MCF 10A (cell line): ENCODE measurements at regions not wholly inside any gene's neighbourhood (a gene's known extent, or its start where the extent isn't known, plus 50 kb on each side); places are given as distances from the start of the nearest gene placed in this dataset.

Experiments used
- BruUV-seq: library from RNA; stranded (reverse); fragments of 400-500 nt; replicated peaks from 2 replicates; lab custom pipeline; 2021; lab: Mats Ljungman, UMichigan
- CTCF ChIA-PET: fragments of 300-600 bp; sonication (Branson Sonifier 250); formaldehyde crosslinking; extraction: SDS; loops from one replicate; lab custom pipeline; 2021; ENCODE audit warnings: antibody characterized with exemption, inconsistent platforms; lab: Yijun Ruan, JAX
- POLR2A ChIA-PET: fragments of 300-600, 350-650 bp; sonication (Branson Sonifier 250); formaldehyde crosslinking; extraction: SDS; loops from one replicate; lab custom pipeline; 2020; ENCODE audit warnings: antibody characterized with exemption, inconsistent platforms; lab: Yijun Ruan, JAX
- DNase-seq: peaks from one replicate; pipeline ENCODE4 v3.0.0-alpha.2; 2018; ENCODE audit not compliant: unreplicated experiment
- H3K27ac Mint-ChIP-seq: one replicate; pipeline ENCODE4 v1.8.0; 2022; ENCODE audit warnings: mild to moderate bottlenecking, low read depth, mixed read lengths; ENCODE audit not compliant: unreplicated experiment
- H3K27me3 Mint-ChIP-seq: one replicate; pipeline ENCODE4 v1.8.0; 2022; ENCODE audit warnings: mixed read lengths; ENCODE audit not compliant: insufficient read depth, unreplicated experiment
- H3K36me3 Mint-ChIP-seq: one replicate; pipeline ENCODE4 v1.8.0; 2022; ENCODE audit warnings: mild to moderate bottlenecking, moderate library complexity, mixed read lengths; ENCODE audit not compliant: insufficient read depth, unreplicated experiment
- H3K4me1 Mint-ChIP-seq: one replicate; pipeline ENCODE4 v1.8.0; 2022; ENCODE audit warnings: mixed read lengths; ENCODE audit not compliant: insufficient read depth, unreplicated experiment
- H3K4me3 Mint-ChIP-seq: one replicate; pipeline ENCODE4 v1.8.0; 2022; ENCODE audit warnings: mild to moderate bottlenecking, moderate library complexity, mixed read lengths; ENCODE audit not compliant: unreplicated experiment
- H3K9me3 Mint-ChIP-seq: one replicate; pipeline ENCODE4 v1.8.0; 2022; ENCODE audit warnings: mixed read lengths; ENCODE audit not compliant: unreplicated experiment
- intact Hi-C: fragments of 100-400 bp; cut with micrococcal nuclease; formaldehyde crosslinking; loops from 2 replicates; pipeline ENCODE4 v1.14.1; 2022
- TF ChIP-seq, protein P1 (sequence below): fragments of 200-600 bp; IDR thresholded peaks from one replicate; pipeline ENCODE4 v1.8.0; 2022; ENCODE audit warnings: antibody characterized with exemption, mild to moderate bottlenecking; ENCODE audit not compliant: unreplicated experiment

DNA sequence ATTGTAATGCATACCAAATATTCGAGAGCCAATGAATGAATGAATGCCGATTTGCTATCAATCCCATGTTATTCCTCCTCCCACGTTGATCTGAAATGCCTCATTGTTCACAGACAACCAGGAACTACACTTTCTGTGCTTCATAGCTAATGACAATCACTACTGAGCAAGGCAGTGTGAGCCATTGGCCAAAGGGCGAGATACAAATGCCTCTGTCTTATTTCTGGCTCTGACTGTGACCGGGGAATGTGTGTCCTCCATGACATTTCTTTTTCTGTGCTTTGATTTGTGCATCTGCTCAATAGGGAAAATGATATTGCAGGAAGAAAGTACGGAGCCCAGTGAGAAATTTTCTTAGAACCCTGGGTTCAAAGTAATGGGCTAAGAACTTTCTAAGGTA is 217.1 kb downstream of the CXCL12 start:
- Mint-ChIP-seq H3K27ac (no peak overlapping the region), H3K4me3 (no peak overlapping the region), H3K36me3 (no peaks in the 10 kb centered on the region), H3K27me3 (peaks cover 93% of the 10 kb centered on the region), H3K4me1 (peaks cover 5% of the 10 kb centered on the region), H3K9me3 (no peaks in the 10 kb centered on the region)
- TF ChIP-seq, protein P1, sequence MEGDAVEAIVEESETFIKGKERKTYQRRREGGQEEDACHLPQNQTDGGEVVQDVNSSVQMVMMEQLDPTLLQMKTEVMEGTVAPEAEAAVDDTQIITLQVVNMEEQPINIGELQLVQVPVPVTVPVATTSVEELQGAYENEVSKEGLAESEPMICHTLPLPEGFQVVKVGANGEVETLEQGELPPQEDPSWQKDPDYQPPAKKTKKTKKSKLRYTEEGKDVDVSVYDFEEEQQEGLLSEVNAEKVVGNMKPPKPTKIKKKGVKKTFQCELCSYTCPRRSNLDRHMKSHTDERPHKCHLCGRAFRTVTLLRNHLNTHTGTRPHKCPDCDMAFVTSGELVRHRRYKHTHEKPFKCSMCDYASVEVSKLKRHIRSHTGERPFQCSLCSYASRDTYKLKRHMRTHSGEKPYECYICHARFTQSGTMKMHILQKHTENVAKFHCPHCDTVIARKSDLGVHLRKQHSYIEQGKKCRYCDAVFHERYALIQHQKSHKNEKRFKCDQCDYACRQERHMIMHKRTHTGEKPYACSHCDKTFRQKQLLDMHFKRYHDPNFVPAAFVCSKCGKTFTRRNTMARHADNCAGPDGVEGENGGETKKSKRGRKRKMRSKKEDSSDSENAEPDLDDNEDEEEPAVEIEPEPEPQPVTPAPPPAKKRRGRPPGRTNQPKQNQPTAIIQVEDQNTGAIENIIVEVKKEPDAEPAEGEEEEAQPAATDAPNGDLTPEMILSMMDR, result no peak
- intact Hi-C loops, result no loop called here
- no TSS peak for BruUV-seq
- no peak for DNase-seq
- CTCF ChIA-PET, result no interaction called here
- POLR2A ChIA-PET, result no interaction called here

DNA sequence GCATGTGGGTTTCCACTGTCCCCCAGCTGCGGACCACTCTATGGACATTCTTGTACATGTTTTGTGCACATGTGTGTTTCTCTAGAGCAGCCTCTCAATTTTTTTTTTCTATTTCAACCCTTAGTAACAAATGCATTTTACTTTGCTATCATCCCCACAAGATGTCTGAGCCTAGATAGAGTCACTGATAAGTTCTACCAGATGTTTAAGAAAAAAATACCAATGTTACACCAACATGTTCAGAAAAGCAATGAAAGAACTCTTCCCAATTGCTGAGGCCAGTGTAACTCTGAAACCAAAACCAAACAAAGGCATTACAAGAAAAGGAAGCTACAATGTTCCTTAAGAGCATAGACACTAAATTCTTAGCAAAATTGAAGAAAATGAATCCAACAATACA is 218.5 kb downstream of the CXCL12 start:
- Mint-ChIP-seq H3K4me1 (peaks cover 4% of the 10 kb centered on the region), H3K27ac (no peak overlapping the region), H3K4me3 (no peak overlapping the region), H3K27me3 (peaks cover 89% of the 10 kb centered on the region), H3K36me3 (no peaks in the 10 kb centered on the region), H3K9me3 (no peaks in the 10 kb centered on the region)
- TF ChIP-seq, protein P1, result no peak
- intact Hi-C loops, result no loop called here
- no peak for DNase-seq
- ChIA-PET CTCF (no interaction called here), POLR2A (no interaction called here)
- no TSS peak for BruUV-seq

DNA sequence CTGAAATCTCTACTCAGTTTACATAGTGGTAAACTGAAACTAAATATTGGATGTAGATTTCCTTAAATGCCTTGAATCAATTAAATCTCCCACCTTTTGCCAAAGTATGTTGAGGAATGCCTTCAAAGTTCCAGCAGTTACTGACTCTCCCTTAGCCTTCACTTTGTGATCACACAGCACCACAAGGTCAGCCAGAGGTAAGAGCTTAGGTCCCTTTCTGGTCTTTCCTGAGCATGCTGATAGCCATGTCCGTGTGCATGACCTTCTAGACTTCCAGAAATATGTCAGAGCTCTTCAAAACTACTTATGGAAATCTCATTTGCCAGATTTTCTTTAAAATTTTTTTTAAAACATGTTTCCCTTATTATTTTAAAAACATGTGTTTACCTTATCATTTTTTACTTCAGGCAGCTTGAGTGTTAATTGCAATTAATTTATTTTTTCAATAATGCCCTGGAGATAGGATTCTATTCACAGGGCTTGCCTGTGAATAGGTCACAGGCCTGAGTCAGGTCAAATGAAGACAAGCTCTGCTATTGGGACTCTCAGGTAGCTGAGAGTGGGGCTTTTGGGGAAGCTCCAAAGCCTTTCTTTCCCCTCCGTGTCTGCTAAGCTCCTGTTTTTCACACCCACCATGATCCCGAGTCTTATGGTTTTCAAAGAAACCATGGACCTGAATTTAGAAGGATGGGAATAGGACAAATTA is 220.5 kb downstream of the CXCL12 start:
- TF ChIP-seq, protein P1, result no peak
- intact Hi-C loops, result no loop called here
- Mint-ChIP-seq H3K9me3 (no peaks in the 10 kb centered on the region), H3K4me1 (peaks cover 4% of the 10 kb centered on the region), H3K36me3 (no peaks in the 10 kb centered on the region), H3K27ac (no peak overlapping the region), H3K27me3 (peaks cover 69% of the 10 kb centered on the region), H3K4me3 (no peak overlapping the region)
- no peak for DNase-seq
- ChIA-PET CTCF (no interaction called here), POLR2A (no interaction called here)
- BruUV-seq, result no TSS peak

DNA sequence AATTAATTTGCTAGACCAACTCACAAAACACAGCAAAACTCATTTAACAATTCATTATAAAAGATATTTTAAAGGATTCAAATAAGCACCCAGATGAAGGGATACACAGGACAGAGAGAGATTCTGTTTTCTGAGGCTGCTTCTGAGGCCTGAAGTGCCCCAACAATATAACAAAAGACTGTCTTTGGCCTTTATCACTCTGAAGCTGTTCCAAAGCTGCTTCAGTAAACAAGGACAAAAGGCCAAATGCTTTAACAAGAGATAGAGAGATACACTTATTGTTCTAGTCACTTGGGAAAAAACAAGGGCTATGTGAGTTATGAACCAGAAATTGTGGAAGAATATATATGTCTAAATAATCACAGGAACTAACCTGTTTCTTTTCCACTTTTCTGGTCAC is 223.7 kb downstream of the CXCL12 start:
- Mint-ChIP-seq H3K36me3 (no peaks in the 10 kb centered on the region), H3K27me3 (peaks cover 37% of the 10 kb centered on the region), H3K27ac (no peak overlapping the region), H3K9me3 (peaks cover 7% of the 10 kb centered on the region), H3K4me3 (no peak overlapping the region), H3K4me1 (no peaks in the 10 kb centered on the region)
- intact Hi-C loops, result no loop called here
- no TSS peak for BruUV-seq
- TF ChIP-seq, protein P1, result no peak
- ChIA-PET CTCF (no interaction called here), POLR2A (no interaction called here)
- DNase-seq, result no peak
